ENCODE measurements at regions not wholly inside any gene's neighbourhood (a gene's known extent, or its start where the extent isn't known, plus 50 kb on each side); places are given as distances from the start of the nearest gene placed in this dataset.

- DNase-seq (ENCODE audit: low spot score), result peak; percentile 28
Observed at GRCh38 chr12:91355150-91356006, 172.8 kb upstream of the DCN start.

DNA sequence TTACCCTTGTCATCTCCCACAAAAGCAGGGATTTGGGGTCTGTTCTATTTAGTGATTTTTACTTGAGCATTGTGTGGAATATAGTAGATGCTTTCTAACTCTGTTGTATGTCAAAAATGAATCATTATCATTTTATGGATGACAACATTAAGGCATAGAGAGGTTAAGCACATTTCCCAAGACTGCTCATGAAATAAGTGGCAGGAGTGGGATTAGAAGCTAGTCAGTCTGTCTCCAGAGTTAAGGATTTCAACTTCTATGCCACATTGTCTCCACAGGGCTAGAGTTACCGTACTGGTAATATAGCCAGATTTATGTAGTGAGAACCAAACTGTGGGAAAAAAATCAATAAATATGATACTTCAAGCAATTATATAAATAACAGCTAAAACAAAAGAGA, 170.6 kb upstream of the DCN start:
- no peak for DNase-seq (ENCODE audit: low spot score)

- no peak for DNase-seq (ENCODE audit: low spot score)
Observed at GRCh38 chr12:91349476-91349875, 166.9 kb upstream of the DCN start.

DNA sequence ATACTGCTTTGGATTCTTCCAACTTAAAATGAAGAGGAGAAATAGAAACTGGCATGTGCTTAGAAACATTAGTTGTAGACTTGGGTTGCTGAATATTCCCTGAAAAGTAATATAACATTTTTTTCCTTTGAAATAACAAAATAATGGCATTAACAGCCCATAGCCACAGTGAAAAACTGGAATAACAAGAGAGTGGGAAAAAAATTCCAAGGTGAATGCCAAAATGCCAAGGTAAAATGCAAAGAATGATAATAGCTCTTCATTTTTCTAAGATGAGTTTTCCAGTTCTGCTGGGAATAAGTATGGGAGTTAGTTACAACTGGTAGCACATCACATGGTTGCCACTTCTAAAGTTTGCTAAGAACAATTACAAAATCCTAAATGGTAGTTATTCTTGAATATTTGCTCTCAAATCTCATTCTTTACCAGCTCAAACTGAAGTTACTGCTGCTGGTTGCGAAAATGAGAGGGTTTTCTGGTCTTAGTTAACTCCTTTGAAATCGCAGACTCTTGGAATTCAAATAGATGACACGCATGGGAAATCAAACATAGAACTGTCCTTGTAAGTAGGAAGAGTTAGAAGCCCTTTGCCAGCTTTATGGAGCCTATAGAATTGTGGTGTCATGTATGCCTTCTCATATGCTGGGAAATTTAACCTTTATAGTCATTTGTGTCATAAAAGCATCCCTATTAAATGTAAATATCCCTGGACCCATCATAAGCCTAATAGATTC, 165.0 kb upstream of the DCN start:
- no peak for DNase-seq (ENCODE audit: low spot score)

- DNase-seq (ENCODE audit: low spot score), result no peak
Observed at GRCh38 chr12:91346827-91347226, 164.2 kb upstream of the DCN start.

GRCh38 chr12:91344408-91344807, 161.8 kb upstream of the DCN start:
- DNase-seq (ENCODE audit: low spot score), result no peak

DNA sequence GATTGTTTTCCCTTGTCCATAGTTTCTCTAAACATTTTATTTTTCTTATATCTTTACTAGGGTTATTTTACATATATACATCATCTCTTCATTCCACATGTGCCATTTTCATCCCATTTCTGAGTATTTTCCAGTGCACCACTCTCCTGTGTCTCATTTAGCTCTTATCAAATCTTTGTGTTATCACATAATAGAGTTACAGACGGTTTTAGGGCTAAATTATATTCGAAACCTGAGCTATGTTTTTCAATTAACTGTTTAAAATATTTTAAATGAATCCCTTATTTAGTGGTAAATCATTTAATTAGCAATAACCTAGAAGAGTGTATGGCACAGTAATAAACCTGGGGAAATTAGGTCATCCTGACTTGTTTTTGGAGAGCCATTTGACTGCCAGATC, 160.4 kb upstream of the DCN start:
- no peak for DNase-seq (ENCODE audit: low spot score)

DNA sequence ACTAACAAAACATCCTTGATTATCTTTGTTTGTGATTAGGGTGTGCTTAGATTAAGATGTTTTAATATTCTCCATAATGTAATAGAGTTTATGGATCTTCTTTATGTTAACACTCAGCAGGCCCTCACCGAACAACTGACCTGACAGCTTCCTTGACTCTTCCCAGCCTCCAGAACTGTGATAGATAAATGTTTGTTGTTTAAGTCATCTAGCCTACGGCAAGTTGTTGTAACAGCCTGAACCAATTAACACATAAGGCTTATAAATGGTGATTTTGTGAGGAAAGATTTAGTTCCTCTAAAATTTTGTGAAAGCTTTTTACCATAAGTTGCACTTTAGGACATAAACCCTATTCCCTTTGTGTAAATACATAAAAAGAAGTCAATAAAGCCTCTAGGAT, 156.5 kb upstream of the DCN start:
- no peak for DNase-seq (ENCODE audit: low spot score)

DNA sequence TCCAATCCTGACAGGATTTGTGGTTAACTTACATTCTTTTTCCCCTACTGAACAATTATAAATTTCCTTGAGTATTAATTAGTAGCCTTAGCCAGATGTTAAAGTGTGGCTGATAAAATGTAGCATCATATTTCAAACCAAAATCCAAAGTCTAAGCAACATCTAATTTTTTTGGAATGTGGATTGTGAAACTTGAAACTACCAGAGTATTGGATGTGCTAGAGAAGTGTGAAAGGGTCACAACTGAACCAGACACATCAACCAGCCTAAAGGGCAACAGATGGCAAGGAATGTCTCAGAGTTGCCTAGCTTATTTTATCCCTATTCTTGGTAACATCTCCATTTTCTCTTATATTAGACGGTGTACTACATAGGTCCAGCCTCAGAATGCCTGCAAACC, 153.1 kb upstream of the DCN start:
- no peak for DNase-seq (ENCODE audit: low spot score)

- DNase-seq (ENCODE audit: low spot score), result no peak
Observed at GRCh38 chr12:91333966-91334365, 151.3 kb upstream of the DCN start.

DNA sequence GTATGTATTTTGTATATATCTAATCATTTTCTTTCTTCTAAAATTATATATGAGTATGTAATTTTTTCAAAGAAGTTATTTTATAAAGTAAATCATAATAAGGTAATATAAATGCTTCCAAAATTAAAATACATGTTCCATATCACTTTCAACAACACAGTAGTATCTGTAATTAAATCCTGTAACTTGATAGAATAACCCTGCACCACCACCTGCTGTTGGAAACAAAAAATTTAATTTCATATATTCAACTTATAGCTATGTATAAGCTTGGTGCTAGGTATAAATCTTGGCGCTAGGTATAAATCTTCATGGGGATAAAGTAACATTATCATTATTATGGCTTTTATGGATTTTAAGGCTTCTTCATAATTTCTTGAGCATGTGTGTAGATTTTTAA, 149.7 kb upstream of the DCN start:
- DNase-seq (ENCODE audit: low spot score), result no peak

- no peak for DNase-seq (ENCODE audit: low spot score)
Observed at GRCh38 chr12:91331371-91331770, 148.8 kb upstream of the DCN start.

- no peak for DNase-seq (ENCODE audit: low spot score)
Observed at GRCh38 chr12:91328451-91328850, 145.8 kb upstream of the DCN start.

DNA sequence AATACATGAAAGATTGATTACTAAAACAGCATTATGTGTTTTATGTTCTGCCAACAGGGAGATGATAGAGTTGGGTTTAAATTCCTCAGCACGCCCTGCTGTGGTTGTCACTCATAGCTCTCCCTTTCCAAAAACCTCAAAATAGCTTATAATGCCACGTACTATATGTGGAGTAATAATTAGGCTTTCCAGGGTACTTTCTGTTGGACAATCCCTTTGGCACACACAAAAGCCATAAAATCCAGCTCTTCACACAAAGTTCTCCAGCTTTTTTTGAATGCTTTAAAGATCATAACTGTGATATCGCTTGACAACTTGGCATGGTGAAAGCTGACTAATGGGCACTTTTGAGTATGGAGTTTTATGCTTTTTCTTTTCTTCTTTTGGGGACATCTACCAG, 145.3 kb upstream of the DCN start:
- DNase-seq (ENCODE audit: low spot score), result no peak

GRCh38 chr12:91327131-91327530, 144.5 kb upstream of the DCN start:
- no peak for DNase-seq (ENCODE audit: low spot score)

GRCh38 chr12:91326058-91327027, 143.7 kb upstream of the DCN start:
- DNase-seq (ENCODE audit: low spot score), result peak; percentile 30

DNA sequence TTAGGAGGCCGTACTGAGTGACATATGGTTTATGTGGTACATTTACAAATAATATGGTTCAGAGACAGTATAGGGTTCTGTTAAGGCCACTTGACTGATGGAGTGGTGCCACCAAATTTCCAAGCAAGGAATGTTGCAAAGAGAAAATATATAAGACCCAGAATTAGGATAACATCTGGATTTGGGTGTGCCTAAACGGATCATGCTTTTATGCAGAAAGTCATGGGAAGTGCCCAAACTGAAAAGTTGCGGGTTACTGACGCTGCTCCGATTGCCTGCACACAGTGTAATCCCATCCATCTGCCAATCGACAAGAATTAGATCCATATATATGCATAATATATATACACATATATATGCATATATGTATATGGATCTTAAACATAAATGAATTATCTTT, 138.4 kb upstream of the DCN start:
- DNase-seq (ENCODE audit: low spot score), result no peak

DNA sequence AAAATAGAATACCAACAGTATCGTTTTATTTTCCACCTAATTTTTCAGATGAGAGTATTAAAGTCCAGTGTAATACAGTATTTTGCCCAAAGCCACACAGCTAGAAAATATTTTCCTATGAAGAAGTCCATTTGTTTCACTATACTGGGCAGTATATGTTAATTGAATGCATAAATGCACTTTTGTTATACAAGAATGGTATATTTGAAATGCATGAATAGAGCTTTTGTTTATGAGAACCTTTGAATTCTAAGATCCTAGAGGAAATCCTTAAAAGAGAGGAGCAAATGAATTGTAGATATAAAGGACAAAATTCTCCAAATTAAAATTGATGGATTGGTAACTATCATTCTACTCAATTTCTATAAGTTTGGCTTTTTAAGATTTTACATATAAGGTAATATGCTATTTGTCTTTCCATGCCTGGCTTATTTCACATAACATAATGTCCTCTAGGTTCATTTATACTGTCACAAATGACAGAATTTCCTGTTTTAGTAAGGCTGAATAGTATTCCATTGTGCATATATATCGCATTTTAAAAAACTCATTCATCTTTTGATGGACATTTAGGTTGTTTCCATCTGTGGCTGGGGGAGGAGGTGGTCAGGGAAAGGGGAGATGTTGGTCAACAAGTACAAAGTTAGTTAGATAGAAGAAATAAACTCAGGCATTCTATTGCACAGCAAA, 136.6 kb upstream of the DCN start:
- DNase-seq (ENCODE audit: low spot score), result no peak

DNA sequence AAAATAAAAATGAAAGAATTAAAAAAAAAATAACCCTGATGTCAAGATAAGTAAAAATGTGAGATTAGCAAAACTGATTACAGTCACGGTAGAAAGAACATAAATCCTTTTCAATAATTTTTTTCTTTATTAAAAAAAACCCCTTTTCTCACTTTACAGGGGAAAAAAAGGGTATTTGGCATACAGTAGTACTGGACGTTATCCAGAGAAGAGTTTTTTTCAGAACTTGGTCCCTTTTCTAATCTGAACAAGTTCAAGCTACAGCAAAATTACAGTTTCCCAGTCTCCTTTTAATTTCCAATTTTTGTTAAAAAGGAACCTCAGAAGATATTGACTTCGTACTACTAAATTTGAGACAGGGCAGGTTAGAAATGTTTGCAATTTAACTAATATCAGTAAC, 134.7 kb upstream of the DCN start:
- no peak for DNase-seq (ENCODE audit: low spot score)

- no peak for DNase-seq (ENCODE audit: low spot score)
Observed at GRCh38 chr12:91316907-91317269, 134.3 kb upstream of the DCN start.

DNA sequence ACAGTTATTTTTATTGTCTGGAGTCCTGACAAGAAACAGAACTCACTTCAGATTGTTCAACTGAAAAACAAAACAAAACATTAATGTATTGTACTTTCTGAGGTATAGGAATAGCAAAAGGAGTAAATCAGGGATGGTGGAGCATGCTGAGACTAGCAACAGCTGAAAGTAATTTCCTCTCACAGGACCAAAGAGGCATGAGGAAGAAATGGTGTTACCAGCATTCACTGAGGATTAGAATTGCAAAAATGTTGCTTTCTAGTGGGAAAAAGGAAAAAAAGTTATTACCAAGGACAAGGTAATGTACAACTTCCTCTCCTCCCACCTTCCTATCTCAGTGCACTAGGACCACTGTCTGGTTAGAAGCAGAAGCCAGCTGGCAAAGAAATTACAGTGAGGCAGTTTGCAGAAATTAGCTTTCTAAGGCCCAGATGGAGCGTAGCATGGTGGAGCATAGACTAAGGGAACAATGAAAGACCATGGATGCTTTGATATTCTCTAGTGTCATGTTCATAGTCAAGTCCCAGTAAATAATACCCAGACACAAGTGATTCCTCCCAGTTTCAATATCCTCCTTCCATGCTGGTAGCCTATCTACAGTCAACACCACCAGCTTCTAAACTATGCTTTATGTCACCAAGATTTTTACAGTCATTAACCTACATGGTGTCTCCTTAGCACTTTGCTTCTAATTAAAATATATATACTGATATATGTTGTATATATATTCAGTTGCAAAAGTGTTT, 133.7 kb upstream of the DCN start:
- no peak for DNase-seq (ENCODE audit: low spot score)
